ENCODE measurements at regions not wholly inside any gene's neighbourhood (a gene's known extent, or its start where the extent isn't known, plus 50 kb on each side); places are given as distances from the start of the nearest gene placed in this dataset.

GRCh38 chr1:104629589-104629988 lies 879.9 kb downstream of the AMY1C start:
- H3K36me3 Mint-ChIP-seq = no peaks in the 10 kb centered on the region
- Histone ChIP-seq H3K27me3 (ENCODE audit: control insufficient read depth in 2 of 2, insufficient read depth in 2 of 2, low read length in 2 of 2) (no peaks in the 10 kb centered on the region), H3K79me2 (ENCODE audit: insufficient read depth, low read length) (no peaks in the 10 kb centered on the region), H3K27ac (ENCODE audit: low read depth in 1 of 2, low read length in 2 of 2) (no peak overlapping the region), H3K4me3 (replicated peaks in 1 of 3; ENCODE audit: low read depth in 2 of 3, low read length in 3 of 3) (no peak overlapping the region), H3K36me3 (replicated peaks in 1 of 2; ENCODE audit: control insufficient read depth in 1 of 2, insufficient read depth in 2 of 2, low read length in 2 of 2) (no peaks in the 10 kb centered on the region), H4K20me1 (ENCODE audit: insufficient read depth, low read length) (no peaks in the 10 kb centered on the region), H3K9ac (ENCODE audit: insufficient read depth, low read length, poor library complexity, severe bottlenecking) (no peak overlapping the region), H3K9me3 (replicated peaks in 1 of 2; ENCODE audit: control insufficient read depth in 1 of 2, insufficient read depth in 1 of 2, low read length in 2 of 2) (no peaks in the 10 kb centered on the region), H2AFZ (ENCODE audit: insufficient read depth, low read depth, low read length, poor library complexity, severe bottlenecking) (no peak overlapping the region), H3K4me1 (ENCODE audit: control insufficient read depth in 1 of 2, insufficient read depth in 2 of 2, low read length in 2 of 2) (no peaks in the 10 kb centered on the region), H3K4me2 (replicated peaks; ENCODE audit: extremely low read depth, low read length, poor library complexity, severe bottlenecking) (no peak overlapping the region)
- H3K27ac Mint-ChIP-seq = no peak overlapping the region
- WGBS (ENCODE audit: insufficient coverage) = no CpG with 5 or more reads among the region's 1 CpG
- TF ChIP-seq, protein P1, sequence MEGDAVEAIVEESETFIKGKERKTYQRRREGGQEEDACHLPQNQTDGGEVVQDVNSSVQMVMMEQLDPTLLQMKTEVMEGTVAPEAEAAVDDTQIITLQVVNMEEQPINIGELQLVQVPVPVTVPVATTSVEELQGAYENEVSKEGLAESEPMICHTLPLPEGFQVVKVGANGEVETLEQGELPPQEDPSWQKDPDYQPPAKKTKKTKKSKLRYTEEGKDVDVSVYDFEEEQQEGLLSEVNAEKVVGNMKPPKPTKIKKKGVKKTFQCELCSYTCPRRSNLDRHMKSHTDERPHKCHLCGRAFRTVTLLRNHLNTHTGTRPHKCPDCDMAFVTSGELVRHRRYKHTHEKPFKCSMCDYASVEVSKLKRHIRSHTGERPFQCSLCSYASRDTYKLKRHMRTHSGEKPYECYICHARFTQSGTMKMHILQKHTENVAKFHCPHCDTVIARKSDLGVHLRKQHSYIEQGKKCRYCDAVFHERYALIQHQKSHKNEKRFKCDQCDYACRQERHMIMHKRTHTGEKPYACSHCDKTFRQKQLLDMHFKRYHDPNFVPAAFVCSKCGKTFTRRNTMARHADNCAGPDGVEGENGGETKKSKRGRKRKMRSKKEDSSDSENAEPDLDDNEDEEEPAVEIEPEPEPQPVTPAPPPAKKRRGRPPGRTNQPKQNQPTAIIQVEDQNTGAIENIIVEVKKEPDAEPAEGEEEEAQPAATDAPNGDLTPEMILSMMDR (IDR thresholded peaks at IDR 0.05) = no peak
- no peaks in the 10 kb centered on the region for H3K27me3 Mint-ChIP-seq (ENCODE audit: low read depth in 3 of 3)
- H3K9me3 Mint-ChIP-seq = peaks cover 0 to 7% (median 0%) of the 10 kb centered on the region in 7 donors
- H3K4me3 Mint-ChIP-seq = no peak overlapping the region
- H3K4me1 Mint-ChIP-seq = no peaks in the 10 kb centered on the region
- intact Hi-C loops (cut with micrococcal nuclease) = no loop called here
- DNase-seq = no peak

GRCh38 chr1:104630567-104631149 lies 881.0 kb downstream of the AMY1C start:
- Mint-ChIP-seq H3K4me3 (no peak overlapping the region), H3K9me3 (peaks cover 0 to 7% (median 0%) of the 10 kb centered on the region in 7 donors), H3K36me3 (no peaks in the 10 kb centered on the region), H3K27ac (no peak overlapping the region), H3K4me1 (no peaks in the 10 kb centered on the region), H3K27me3 (ENCODE audit: low read depth in 3 of 3) (no peaks in the 10 kb centered on the region)
- H3K4me1 ChIP-seq (ENCODE audit: control insufficient read depth in 1 of 2, insufficient read depth in 2 of 2, low read length in 2 of 2) = no peaks in the 10 kb centered on the region
- TF ChIP-seq, protein P1 (IDR thresholded peaks at IDR 0.05) = no peak
- no peak overlapping the region for H3K9ac ChIP-seq (ENCODE audit: insufficient read depth, low read length, poor library complexity, severe bottlenecking)
- intact Hi-C loops (cut with micrococcal nuclease) = no loop called here
- H3K27ac ChIP-seq (ENCODE audit: low read depth in 1 of 2, low read length in 2 of 2) = no peak overlapping the region
- H3K36me3 ChIP-seq (replicated peaks in 1 of 2; ENCODE audit: control insufficient read depth in 1 of 2, insufficient read depth in 2 of 2, low read length in 2 of 2) = no peaks in the 10 kb centered on the region
- whole genome bisulfite sequencing (ENCODE audit: insufficient coverage) = 90% methylated on average over 2 of the region's 5 CpGs
- H3K9me3 ChIP-seq (replicated peaks in 1 of 2; ENCODE audit: control insufficient read depth in 1 of 2, insufficient read depth in 1 of 2, low read length in 2 of 2) = no peaks in the 10 kb centered on the region
- no peak for DNase-seq
- H3K4me2 ChIP-seq (replicated peaks; ENCODE audit: extremely low read depth, low read length, poor library complexity, severe bottlenecking) = no peak overlapping the region
- H3K79me2 ChIP-seq (ENCODE audit: insufficient read depth, low read length) = no peaks in the 10 kb centered on the region
- no peak overlapping the region for H3K4me3 ChIP-seq (replicated peaks in 1 of 3; ENCODE audit: low read depth in 2 of 3, low read length in 3 of 3)
- H2AFZ ChIP-seq (ENCODE audit: insufficient read depth, low read depth, low read length, poor library complexity, severe bottlenecking) = no peak overlapping the region
- no peaks in the 10 kb centered on the region for H4K20me1 ChIP-seq (ENCODE audit: insufficient read depth, low read length)
- H3K27me3 ChIP-seq (ENCODE audit: control insufficient read depth in 2 of 2, insufficient read depth in 2 of 2, low read length in 2 of 2) = no peaks in the 10 kb centered on the region
